ENCODE measurements at regions not wholly inside any gene's neighbourhood (a gene's known extent, or its start where the extent isn't known, plus 50 kb on each side); places are given as distances from the start of the nearest gene placed in this dataset.

DNA sequence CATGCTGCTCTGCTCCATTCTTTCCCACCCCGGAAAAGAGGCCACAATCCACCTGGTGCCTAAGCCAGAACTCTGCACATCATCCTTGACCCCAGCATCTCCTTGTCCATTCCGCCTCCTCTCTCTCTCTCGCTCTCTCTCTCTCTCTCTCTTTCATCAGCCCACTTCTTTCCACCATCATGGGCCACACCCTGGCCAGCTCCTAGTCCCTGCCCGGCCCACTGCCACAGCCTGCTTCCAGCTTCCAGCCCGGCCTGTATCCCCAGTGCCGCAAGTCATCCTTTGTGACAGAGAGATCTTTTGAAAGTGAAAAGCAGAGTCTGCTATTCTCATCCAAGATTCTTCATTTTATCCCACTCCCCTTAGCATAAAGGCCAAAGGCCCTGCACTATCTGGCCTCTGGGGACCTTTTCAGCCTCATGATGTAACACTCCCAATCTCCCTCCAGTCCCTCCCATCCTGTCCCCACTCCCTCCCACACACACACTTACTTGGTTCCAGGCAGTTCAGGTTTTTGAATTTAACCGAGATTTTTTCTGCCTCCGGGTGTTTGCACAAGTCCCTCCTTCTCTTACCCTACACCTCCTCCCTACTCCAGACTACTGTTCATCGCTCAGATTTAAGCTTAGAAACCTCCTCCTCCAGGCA, 214.0 kb downstream of the EN1 start:
- TF ChIP-seq, protein P1, sequence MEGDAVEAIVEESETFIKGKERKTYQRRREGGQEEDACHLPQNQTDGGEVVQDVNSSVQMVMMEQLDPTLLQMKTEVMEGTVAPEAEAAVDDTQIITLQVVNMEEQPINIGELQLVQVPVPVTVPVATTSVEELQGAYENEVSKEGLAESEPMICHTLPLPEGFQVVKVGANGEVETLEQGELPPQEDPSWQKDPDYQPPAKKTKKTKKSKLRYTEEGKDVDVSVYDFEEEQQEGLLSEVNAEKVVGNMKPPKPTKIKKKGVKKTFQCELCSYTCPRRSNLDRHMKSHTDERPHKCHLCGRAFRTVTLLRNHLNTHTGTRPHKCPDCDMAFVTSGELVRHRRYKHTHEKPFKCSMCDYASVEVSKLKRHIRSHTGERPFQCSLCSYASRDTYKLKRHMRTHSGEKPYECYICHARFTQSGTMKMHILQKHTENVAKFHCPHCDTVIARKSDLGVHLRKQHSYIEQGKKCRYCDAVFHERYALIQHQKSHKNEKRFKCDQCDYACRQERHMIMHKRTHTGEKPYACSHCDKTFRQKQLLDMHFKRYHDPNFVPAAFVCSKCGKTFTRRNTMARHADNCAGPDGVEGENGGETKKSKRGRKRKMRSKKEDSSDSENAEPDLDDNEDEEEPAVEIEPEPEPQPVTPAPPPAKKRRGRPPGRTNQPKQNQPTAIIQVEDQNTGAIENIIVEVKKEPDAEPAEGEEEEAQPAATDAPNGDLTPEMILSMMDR (conservative IDR thresholded peaks at IDR 0.05; ENCODE audit: low read depth, low read length) = no peak
- TF ChIP-seq EZH2 (IDR thresholded peaks at IDR 0.05; ENCODE audit: borderline replicate concordance, low read depth, low read length, poor library complexity, severe bottlenecking) = no peak

All from A673 (cell line).